Breast epithelium (tissue), 4 donors: ENCODE measurements at regions not wholly inside any gene's neighbourhood (a gene's known extent, or its start where the extent isn't known, plus 50 kb on each side); places are given as distances from the start of the nearest gene placed in this dataset.

ENCODE experiments used
- DNase-seq, 2 donors: peaks; one replicate each; pipeline ENCODE4 v3.0.0-alpha.2; 2019; ENCODE audit warnings: low spot score in 2 of 2
- H3K27ac ChIP-seq, 2 donors: fragments of 200-600 bp; sonication (generic) in 1 of 2; one replicate each; pipeline ENCODE4 v1.5.1; 2016 to 2019; ENCODE audit warnings: mild to moderate bottlenecking in 1 of 2
- H3K27me3 ChIP-seq, 2 donors: fragments of 200-600 bp; sonication (generic) in 1 of 2; one replicate each; pipeline versions ENCODE4 v1.5.1 to v1.6.0; 2017 to 2019; ENCODE audit warnings: control low read depth in 1 of 2, mild to moderate bottlenecking in 1 of 2
- H3K36me3 ChIP-seq: fragments of 200-600 bp; one replicate; pipeline ENCODE4 v1.5.1; 2019
- H3K4me1 ChIP-seq, 2 donors: fragments of 200-600 bp; sonication (generic); one replicate each; pipeline ENCODE4 v1.5.1; 2016 to 2019; ENCODE audit warnings: control low read depth in 1 of 2
- H3K4me3 ChIP-seq, 3 donors: fragments of 200-600 bp; sonication (generic); 1 replicate in 2 of 3; 2 replicates in 1 of 3; pipeline ENCODE4 v1.5.1; 2016 to 2019; ENCODE audit warnings: mild to moderate bottlenecking in 3 of 3, moderate library complexity in 2 of 3
- H3K9me3 ChIP-seq, 2 donors: fragments of 200-600 bp; sonication (generic) in 1 of 2; one replicate each; pipeline ENCODE4 v1.5.1; 2016 to 2019; ENCODE audit warnings: control low read depth in 1 of 2
- CTCF ChIP-seq, 3 donors: fragments of 450-650 bp; IDR thresholded peaks; one replicate each; pipeline ENCODE4 v1.5.1; 2016 to 2017; ENCODE audit warnings: antibody characterized with exemption in 3 of 3, mild to moderate bottlenecking in 3 of 3, moderate library complexity in 3 of 3
- POLR2A ChIP-seq: fragments of 450-650 bp; IDR thresholded peaks from one replicate; pipeline ENCODE4 v1.6.1; 2016; ENCODE audit warnings: antibody characterized with exemption, mild to moderate bottlenecking, moderate library complexity
- POLR2AphosphoS5 ChIP-seq, 3 donors: sonication (generic); formaldehyde crosslinking; IDR thresholded peaks; one replicate each; pipeline ENCODE4 v1.6.1; 2017; ENCODE audit warnings: antibody characterized with exemption in 3 of 3
- intact Hi-C: fragments of 100-400 bp; cut with DNase I; formaldehyde crosslinking; loops from one replicate; pipeline ENCODE4 v1.15.1; 2023; ENCODE audit warnings: low total_unique reads

- intact Hi-C loops = no loop called here
- no peaks in the 10 kb centered on the region for H3K4me1 ChIP-seq
- no peak overlapping the region for H3K4me3 ChIP-seq
- no peak for TF ChIP-seq CTCF (IDR thresholded peaks at IDR 0.05)
- TF ChIP-seq POLR2A = no peak
- TF ChIP-seq POLR2AphosphoS5 (IDR thresholded peaks at IDR 0.05) = no peak
- H3K9me3 ChIP-seq = no peaks in the 10 kb centered on the region
- H3K36me3 ChIP-seq = no peaks in the 10 kb centered on the region
- H3K27me3 ChIP-seq = no peaks in the 10 kb centered on the region
- no peak overlapping the region for H3K27ac ChIP-seq
- no peak for DNase-seq
Measured at GRCh38 chr12:105721891-105722290, 391.4 kb downstream of the C12orf75 start.

- H3K27ac ChIP-seq = no peak overlapping the region
- H3K36me3 ChIP-seq = no peaks in the 10 kb centered on the region
- H3K4me3 ChIP-seq = no peak overlapping the region
- TF ChIP-seq POLR2A (no peak), CTCF (IDR thresholded peaks at IDR 0.05) (no peak), POLR2AphosphoS5 (IDR thresholded peaks at IDR 0.05) (no peak)
- no peaks in the 10 kb centered on the region for H3K4me1 ChIP-seq
- H3K27me3 ChIP-seq = no peaks in the 10 kb centered on the region
- no peak for DNase-seq
- intact Hi-C loops = no loop called here
- no peaks in the 10 kb centered on the region for H3K9me3 ChIP-seq
Measured at GRCh38 chr12:105723066-105723465, 392.6 kb downstream of the C12orf75 start.

- no peaks in the 10 kb centered on the region for H3K36me3 ChIP-seq
- H3K27ac ChIP-seq = no peak overlapping the region
- TF ChIP-seq CTCF (IDR thresholded peaks at IDR 0.05) = no peak
- TF ChIP-seq POLR2AphosphoS5 (IDR thresholded peaks at IDR 0.05) = no peak
- H3K27me3 ChIP-seq = no peaks in the 10 kb centered on the region
- intact Hi-C loops = no loop called here
- H3K9me3 ChIP-seq = no peaks in the 10 kb centered on the region
- H3K4me1 ChIP-seq = no peaks in the 10 kb centered on the region
- DNase-seq = no peak
- no peak overlapping the region for H3K4me3 ChIP-seq
Measured at GRCh38 chr12:105723494-105723893, 393.0 kb downstream of the C12orf75 start.

GRCh38 chr12:105724641-105725040, 394.1 kb downstream of the C12orf75 start:
- no peaks in the 10 kb centered on the region for H3K27me3 ChIP-seq
- no peaks in the 10 kb centered on the region for H3K36me3 ChIP-seq
- H3K4me1 ChIP-seq = no peaks in the 10 kb centered on the region
- no peak overlapping the region for H3K4me3 ChIP-seq
- no peaks in the 10 kb centered on the region for H3K9me3 ChIP-seq
- intact Hi-C loops = no loop called here
- no peak for DNase-seq
- H3K27ac ChIP-seq = no peak overlapping the region
- TF ChIP-seq CTCF (IDR thresholded peaks at IDR 0.05) (no peak), POLR2AphosphoS5 (IDR thresholded peaks at IDR 0.05) (no peak), POLR2A (no peak)

- Histone ChIP-seq H3K4me3 (no peak overlapping the region), H3K9me3 (no peaks in the 10 kb centered on the region), H3K4me1 (no peaks in the 10 kb centered on the region), H3K27ac (no peak overlapping the region), H3K36me3 (no peaks in the 10 kb centered on the region), H3K27me3 (no peaks in the 10 kb centered on the region)
- intact Hi-C loops = no loop called here
- DNase-seq = no peak
- TF ChIP-seq POLR2AphosphoS5 (IDR thresholded peaks at IDR 0.05) (no peak), CTCF (IDR thresholded peaks at IDR 0.05) (no peak), POLR2A (no peak)
Measured at GRCh38 chr12:105725054-105725453, 394.6 kb downstream of the C12orf75 start.
